Upper lobe of left lung (tissue), 6 donors: ENCODE measurements at regions not wholly inside any gene's neighbourhood (a gene's known extent, or its start where the extent isn't known, plus 50 kb on each side); places are given as distances from the start of the nearest gene placed in this dataset.

ENCODE experiments used
- ATAC-seq, 2 donors: fragments of 200-7000 bp; cut with Tn5 transposase; one replicate each; pipeline ENCODE4 v1.9.1; 2022; ENCODE audit warnings: mild to moderate bottlenecking in 2 of 2, moderate library complexity in 2 of 2; ENCODE audit not compliant: low FRiP score in 2 of 2
- DNase-seq, 2 donors: peaks; one replicate each; pipeline ENCODE4 v3.0.0-alpha.2; 2019 to 2020
- H3K27ac ChIP-seq, 4 donors: fragments of 200-600 bp; sonication (generic); one replicate each; pipeline ENCODE4 v1.5.1; 2016 to 2019
- H3K27me3 ChIP-seq, 4 donors: fragments of 200-600 bp; sonication (generic); one replicate each; pipeline ENCODE4 v1.5.1; 2017 to 2019
- H3K36me3 ChIP-seq, 4 donors: fragments of 200-600 bp; sonication (generic); one replicate each; pipeline ENCODE4 v1.5.1; 2016 to 2019
- H3K4me1 ChIP-seq, 4 donors: fragments of 200-600 bp; sonication (generic); one replicate each; pipeline ENCODE4 v1.5.1; 2018 to 2019
- H3K4me3 ChIP-seq, 4 donors: fragments of 200-600 bp; sonication (generic); one replicate each; pipeline ENCODE4 v1.5.1; 2017 to 2019; ENCODE audit warnings: mild to moderate bottlenecking in 2 of 4, moderate library complexity in 1 of 4
- H3K9me3 ChIP-seq, 4 donors: fragments of 200-600 bp; sonication (generic); one replicate each; pipeline ENCODE4 v1.5.1; 2018 to 2019
- CTCF ChIP-seq, 6 experiments: fragments of 450-650 bp in 4 of 6; fragments of 200-600 bp in 2 of 6; sonication (generic) in 2 of 6; IDR thresholded peaks; one replicate each; pipeline ENCODE4 v1.5.1; 2016 to 2019; ENCODE audit warnings: antibody characterized with exemption in 6 of 6
- EP300 ChIP-seq, 4 donors: sonication (generic); formaldehyde crosslinking; IDR thresholded peaks; one replicate each; pipeline ENCODE4 v1.5.1; 2017; ENCODE audit warnings: antibody characterized with exemption in 4 of 4, control low read depth in 2 of 4
- POLR2A ChIP-seq, 4 donors: fragments of 450-650 bp; IDR thresholded peaks; one replicate each; pipeline ENCODE4 v1.5.1; 2016 to 2017; ENCODE audit warnings: antibody characterized with exemption in 4 of 4, mild to moderate bottlenecking in 2 of 4
- POLR2AphosphoS5 ChIP-seq, 2 donors: sonication (generic); formaldehyde crosslinking; IDR thresholded peaks; one replicate each; pipeline ENCODE4 v1.5.1; 2017; ENCODE audit warnings: antibody characterized with exemption in 2 of 2
- WGBS, 2 donors: methylation state at CpG; one replicate each; pipeline ENCODE4 v1.1.5; 2017 to 2018; 5-methylcytosine and 5-hydroxymethylcytosine counted together
- donor health status: DM: no; HTN: no; CAD: no; lungs with moderate emphysema.
- donor health status: DM: no; HTN: yes; CAD: no; lungs with severe emphysema.

GRCh38 chr18:13992826-13993540 is 77.6 kb upstream of the MC2R start:
- no peaks in the 10 kb centered on the region for H3K36me3 ChIP-seq
- DNase-seq (no peak), ATAC-seq (no peak)
- no peaks in the 10 kb centered on the region for H3K9me3 ChIP-seq
- H3K27ac ChIP-seq = no peak overlapping the region
- 66 to 79% methylated on average over 3 of the region's 3 CpGs for WGBS, 2 donors
- H3K4me3 ChIP-seq = no peak overlapping the region
- TF ChIP-seq POLR2A (IDR thresholded peaks at IDR 0.05) (no peak), CTCF (IDR thresholded peaks at IDR 0.05) (no peak), POLR2AphosphoS5 (IDR thresholded peaks at IDR 0.05) (no peak), EP300 (IDR thresholded peaks at IDR 0.05) (no peak)
- no peaks in the 10 kb centered on the region for H3K27me3 ChIP-seq
- H3K4me1 ChIP-seq = no peaks in the 10 kb centered on the region

DNA sequence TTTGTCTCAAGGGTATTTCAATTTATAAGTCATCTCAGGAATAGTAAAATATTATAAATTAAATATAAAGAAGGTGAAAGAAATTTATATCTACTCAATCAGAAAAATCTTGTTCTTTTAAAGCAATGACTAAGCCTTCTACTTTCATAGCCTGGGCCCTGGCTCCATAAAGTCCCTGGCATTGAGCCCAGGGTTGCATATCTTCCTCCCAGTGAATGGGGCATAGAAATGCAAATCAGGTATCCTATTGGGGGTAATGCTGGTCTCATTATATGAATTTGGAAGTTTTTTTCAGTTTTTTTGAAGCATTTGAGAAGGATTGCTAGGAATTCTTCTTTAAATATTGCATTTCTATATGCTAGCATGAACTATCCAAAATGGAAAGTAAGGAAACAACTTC is 73.9 kb upstream of the MC2R start:
- no peak for DNase-seq
- Histone ChIP-seq H3K4me1 (no peaks in the 10 kb centered on the region), H3K27ac (no peak overlapping the region), H3K9me3 (no peaks in the 10 kb centered on the region), H3K27me3 (no peaks in the 10 kb centered on the region), H3K4me3 (no peak overlapping the region), H3K36me3 (no peaks in the 10 kb centered on the region)
- TF ChIP-seq EP300 (IDR thresholded peaks at IDR 0.05) (no peak), CTCF (IDR thresholded peaks at IDR 0.05) (no peak), POLR2AphosphoS5 (IDR thresholded peaks at IDR 0.05) (no peak), POLR2A (IDR thresholded peaks at IDR 0.05) (no peak)
- no peak for ATAC-seq

DNA sequence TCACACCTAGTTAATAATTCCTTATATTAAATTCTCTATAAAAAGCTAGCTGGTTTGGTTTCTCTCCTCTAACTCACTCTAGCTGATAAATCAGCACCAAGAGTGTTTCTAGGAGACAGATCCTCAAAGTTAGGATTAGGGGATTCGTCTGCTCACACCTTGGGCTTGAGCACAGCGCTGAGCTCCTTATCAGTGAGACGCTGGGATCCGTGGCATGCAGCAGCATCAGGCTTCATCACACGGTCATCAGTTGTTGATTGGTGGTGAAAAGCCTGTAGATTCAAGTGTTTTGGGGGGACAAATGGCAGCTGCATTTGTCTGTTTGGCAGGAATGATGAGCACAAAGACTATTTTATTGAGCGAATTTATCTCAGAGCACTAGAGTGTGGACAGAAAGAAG is 72.6 kb upstream of the MC2R start:
- Histone ChIP-seq H3K9me3 (no peaks in the 10 kb centered on the region), H3K36me3 (no peaks in the 10 kb centered on the region), H3K27me3 (no peaks in the 10 kb centered on the region), H3K27ac (no peak overlapping the region), H3K4me1 (no peaks in the 10 kb centered on the region), H3K4me3 (no peak overlapping the region)
- 49 to 56% methylated on average over 6 of the region's 6 CpGs for WGBS, 2 donors
- DNase-seq (no peak), ATAC-seq (no peak)
- TF ChIP-seq POLR2A (IDR thresholded peaks at IDR 0.05) = no peak
- TF ChIP-seq EP300 (IDR thresholded peaks at IDR 0.05) = no peak
- no peak for TF ChIP-seq POLR2AphosphoS5 (IDR thresholded peaks at IDR 0.05)
- no peak for TF ChIP-seq CTCF (IDR thresholded peaks at IDR 0.05)

DNA sequence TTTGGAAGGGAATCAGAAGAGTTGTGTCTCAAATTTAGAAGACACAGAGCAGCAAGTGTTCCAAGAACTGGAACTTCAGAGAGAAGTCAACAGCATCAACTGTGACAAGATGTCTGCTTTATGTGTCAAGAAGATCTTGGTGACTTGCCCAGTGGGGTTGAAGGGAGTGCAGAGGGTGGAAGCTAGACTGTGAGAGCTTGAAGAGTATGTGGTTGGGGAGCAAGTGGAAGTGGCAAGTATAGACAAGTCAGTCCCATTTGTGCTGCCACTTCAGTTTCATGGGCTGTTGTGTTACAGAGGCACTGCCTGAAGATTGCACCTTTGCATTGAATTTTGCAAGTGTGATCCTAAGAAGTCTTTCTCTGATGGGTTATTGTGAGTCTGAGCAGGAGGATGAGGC is 68.7 kb upstream of the MC2R start:
- Histone ChIP-seq H3K27ac (no peak overlapping the region), H3K36me3 (no peaks in the 10 kb centered on the region), H3K4me1 (no peaks in the 10 kb centered on the region), H3K4me3 (no peak overlapping the region), H3K9me3 (no peaks in the 10 kb centered on the region), H3K27me3 (no peaks in the 10 kb centered on the region)
- DNase-seq (no peak), ATAC-seq (no peak)
- TF ChIP-seq POLR2AphosphoS5 (IDR thresholded peaks at IDR 0.05) (no peak), EP300 (IDR thresholded peaks at IDR 0.05) (no peak), POLR2A (IDR thresholded peaks at IDR 0.05) (no peak), CTCF (IDR thresholded peaks at IDR 0.05) (no peak)

DNA sequence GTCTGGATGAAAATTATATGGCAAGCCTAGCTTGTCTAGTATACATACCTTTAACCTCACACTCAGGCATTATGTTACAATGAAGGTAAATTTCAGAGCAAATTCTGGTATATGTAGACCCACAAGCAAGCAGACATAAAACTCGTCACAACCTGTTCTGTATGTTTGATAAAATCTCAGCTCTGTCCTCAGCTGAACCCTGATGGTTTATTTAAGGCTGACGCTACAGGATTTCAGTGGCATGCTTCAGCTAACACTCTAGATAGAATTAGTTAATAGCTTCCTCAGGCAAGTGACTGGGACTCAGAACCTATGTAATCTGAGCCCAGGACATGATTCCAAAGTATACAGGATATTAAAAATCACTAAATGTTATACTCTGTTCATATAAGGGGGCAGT is 68.2 kb upstream of the MC2R start:
- 26 to 41% methylated on average over 2 of the region's 2 CpGs for WGBS, 2 donors
- no peak overlapping the region for H3K27ac ChIP-seq
- TF ChIP-seq EP300 (IDR thresholded peaks at IDR 0.05) (no peak), POLR2A (IDR thresholded peaks at IDR 0.05) (no peak), CTCF (IDR thresholded peaks at IDR 0.05) (no peak), POLR2AphosphoS5 (IDR thresholded peaks at IDR 0.05) (no peak)
- ATAC-seq (no peak), DNase-seq (no peak)
- H3K4me1 ChIP-seq = no peaks in the 10 kb centered on the region
- no peaks in the 10 kb centered on the region for H3K9me3 ChIP-seq
- no peak overlapping the region for H3K4me3 ChIP-seq
- H3K27me3 ChIP-seq = no peaks in the 10 kb centered on the region
- no peaks in the 10 kb centered on the region for H3K36me3 ChIP-seq
